Spleen (tissue), 7 donors: ENCODE measurements at regions not wholly inside any gene's neighbourhood (a gene's known extent, or its start where the extent isn't known, plus 50 kb on each side); places are given as distances from the start of the nearest gene placed in this dataset.

Experiments used
- POLR2A ChIP-seq, 3 donors: fragments of 450-650 bp; IDR thresholded peaks; one replicate each; pipeline ENCODE4 v1.5.1; 2017; ENCODE audit warnings: antibody characterized with exemption in 3 of 3, mild to moderate bottlenecking in 1 of 3
- POLR2AphosphoS5 ChIP-seq, 3 donors: sonication (generic); formaldehyde crosslinking; IDR thresholded peaks; one replicate each; pipeline ENCODE4 v1.5.1; 2017; ENCODE audit warnings: antibody characterized with exemption in 3 of 3
- TF ChIP-seq, protein P1 (sequence below), 11 experiments: fragments of 200-600 bp in 7 of 11; fragments of 450-650 bp in 4 of 11; sonication (generic) in 4 of 11; IDR thresholded peaks in 8 of 11; conservative IDR thresholded peaks in 3 of 11; 1 replicate in 7 of 11; 2 replicates in 4 of 11; pipeline versions ENCODE4 v1.4.0 to v1.8.0; 2016 to 2021; ENCODE audit warnings: antibody characterized with exemption in 11 of 11, inconsistent platforms in 4 of 11, mild to moderate bottlenecking in 1 of 11
- donor health status: DM: no; HTN: no; CAD: no; lungs with moderate emphysema.
- donor health status: DM: no; HTN: no; CAD: no.
- donor health status: DM: no; HTN: no; CAD: no.

DNA sequence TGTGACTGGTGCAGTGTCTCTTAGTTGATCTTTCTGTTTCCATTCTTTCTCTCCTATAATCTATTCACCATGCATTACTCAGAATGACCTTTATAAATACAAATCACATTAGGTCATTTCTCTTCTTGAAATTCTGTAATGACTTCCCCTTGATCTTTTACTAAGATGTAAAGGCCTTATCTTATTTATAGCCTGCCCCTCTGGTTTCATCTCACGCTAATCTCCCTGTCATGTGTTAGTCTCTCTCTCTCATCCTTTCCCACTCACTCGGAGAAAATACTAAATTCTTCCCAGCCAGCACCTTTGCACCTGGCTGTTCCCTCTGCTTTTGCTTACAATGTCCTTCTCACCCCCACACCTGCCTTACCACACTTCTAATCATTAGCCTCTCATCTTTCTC, 530.8 kb downstream of the ADCYAP1 start:
- TF ChIP-seq, protein P1, sequence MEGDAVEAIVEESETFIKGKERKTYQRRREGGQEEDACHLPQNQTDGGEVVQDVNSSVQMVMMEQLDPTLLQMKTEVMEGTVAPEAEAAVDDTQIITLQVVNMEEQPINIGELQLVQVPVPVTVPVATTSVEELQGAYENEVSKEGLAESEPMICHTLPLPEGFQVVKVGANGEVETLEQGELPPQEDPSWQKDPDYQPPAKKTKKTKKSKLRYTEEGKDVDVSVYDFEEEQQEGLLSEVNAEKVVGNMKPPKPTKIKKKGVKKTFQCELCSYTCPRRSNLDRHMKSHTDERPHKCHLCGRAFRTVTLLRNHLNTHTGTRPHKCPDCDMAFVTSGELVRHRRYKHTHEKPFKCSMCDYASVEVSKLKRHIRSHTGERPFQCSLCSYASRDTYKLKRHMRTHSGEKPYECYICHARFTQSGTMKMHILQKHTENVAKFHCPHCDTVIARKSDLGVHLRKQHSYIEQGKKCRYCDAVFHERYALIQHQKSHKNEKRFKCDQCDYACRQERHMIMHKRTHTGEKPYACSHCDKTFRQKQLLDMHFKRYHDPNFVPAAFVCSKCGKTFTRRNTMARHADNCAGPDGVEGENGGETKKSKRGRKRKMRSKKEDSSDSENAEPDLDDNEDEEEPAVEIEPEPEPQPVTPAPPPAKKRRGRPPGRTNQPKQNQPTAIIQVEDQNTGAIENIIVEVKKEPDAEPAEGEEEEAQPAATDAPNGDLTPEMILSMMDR (IDR thresholded peaks at IDR 0.05 in 8 of 11, conservative IDR thresholded peaks at IDR 0.05 in 3 of 11), result no peak
- TF ChIP-seq POLR2A (IDR thresholded peaks at IDR 0.05), result no peak
- no peak for TF ChIP-seq POLR2AphosphoS5 (IDR thresholded peaks at IDR 0.05)
